HL-60/S4 treated with retinoic acid at 250 ng/mL for 4 days and 3 days (cell line): ENCODE measurements at regions not wholly inside any gene's neighbourhood (a gene's known extent, or its start where the extent isn't known, plus 50 kb on each side); places are given as distances from the start of the nearest gene placed in this dataset.

Source experiments
- in situ Hi-C: fragments of 300-500 bp; cut with MboI; formaldehyde crosslinking; loops from 2 replicates; pipeline ENCODE4 v1.7.0; 2022; ENCODE audit warnings: low sequenced_read_pairs

DNA sequence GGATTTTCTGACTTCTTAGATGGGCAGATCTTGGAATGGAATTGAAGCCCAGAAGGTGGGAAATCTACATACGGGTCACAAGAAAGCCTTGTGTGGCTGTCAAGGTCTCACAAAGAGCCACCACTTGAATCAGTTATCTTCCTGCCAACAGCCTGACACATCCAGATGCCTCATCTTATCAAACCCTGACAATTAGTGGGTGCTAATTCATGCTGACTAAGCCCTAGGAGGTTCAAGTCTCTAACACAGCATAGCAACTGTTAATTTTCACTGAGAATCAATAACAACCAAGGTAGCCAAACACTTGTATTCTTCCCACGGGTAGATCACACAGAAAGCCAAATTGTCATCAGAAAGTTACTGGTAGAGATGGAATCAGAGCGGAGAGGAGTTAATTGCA, 222.2 kb downstream of the TMEM167A start:
- in situ Hi-C loops = no loop called here

DNA sequence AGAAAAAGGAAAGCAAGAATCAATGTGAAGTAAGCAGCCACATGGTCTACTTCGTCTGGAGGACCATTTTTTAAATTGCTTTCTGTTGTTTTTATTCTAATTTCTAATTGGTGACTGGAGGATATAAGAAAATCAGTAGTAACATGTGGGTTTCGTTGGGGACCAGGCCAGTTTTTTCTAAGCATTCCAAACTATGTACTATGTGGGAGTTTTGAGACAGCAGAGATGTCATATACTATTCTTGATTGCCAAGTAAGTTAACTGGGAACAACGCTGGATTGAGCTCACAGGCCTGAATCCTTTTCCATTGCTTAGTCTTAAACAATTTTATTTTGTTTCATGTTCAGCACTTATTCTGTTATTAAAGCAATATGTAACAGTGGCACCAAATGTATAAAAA, 225.7 kb downstream of the TMEM167A start:
- in situ Hi-C loops = no loop called here

DNA sequence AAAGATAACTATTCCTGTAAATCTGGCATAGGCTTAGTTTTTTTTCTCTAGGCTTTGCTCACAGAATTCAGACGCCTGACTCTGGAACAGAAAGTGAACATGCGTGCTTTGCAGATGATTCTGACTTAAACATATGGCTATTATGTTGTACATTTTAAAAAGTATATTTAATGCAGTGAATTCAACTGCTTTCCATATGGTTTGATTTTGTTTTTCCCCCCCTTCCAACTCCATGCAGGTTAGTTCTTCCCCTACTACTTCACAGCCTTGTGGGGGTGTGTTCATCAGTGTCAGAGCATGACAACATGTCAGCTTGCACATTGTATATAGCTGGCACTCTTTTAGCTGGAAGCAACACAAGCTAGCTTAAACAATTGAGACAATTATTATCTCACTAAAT, 226.8 kb downstream of the TMEM167A start:
- in situ Hi-C loops = no loop called here

DNA sequence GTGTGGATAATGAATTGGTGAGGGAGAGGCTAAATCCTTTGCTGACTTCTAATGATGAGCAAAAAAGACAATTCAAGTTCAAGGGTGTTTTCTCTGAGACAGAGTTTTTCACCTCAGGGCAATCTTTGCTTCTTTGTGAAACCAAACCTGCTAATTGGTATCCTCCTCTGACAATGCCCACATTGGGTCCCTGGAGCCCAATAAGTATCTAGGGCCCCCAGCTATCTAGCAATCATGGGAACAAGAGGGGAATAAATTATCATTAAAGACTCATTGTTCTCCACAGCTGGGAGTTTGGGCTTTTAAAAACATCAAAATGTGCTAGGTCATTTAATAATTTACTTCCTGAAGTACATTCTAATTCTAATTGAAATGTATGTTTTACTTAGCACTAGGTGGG, 227.3 kb downstream of the TMEM167A start:
- in situ Hi-C loops = no loop called here

DNA sequence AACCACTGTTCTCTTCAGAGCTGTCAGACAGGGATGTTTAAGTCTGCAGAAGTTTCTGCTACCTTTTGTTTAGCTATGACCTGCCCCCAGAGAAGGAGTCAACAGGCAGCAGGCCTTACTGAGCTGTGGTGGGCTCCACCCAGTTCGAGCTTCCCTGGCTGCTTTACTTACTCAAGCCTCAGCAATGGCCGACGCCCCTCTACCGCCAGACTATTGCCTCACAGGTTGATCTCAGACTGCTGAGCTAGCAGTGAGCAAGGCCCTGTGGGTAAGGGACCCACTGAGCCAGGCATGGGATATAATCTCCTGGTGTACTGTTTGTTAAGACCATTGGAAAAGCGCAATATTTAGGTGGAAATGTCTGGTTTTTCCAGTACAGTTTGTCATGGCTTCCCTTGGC, 229.6 kb downstream of the TMEM167A start:
- in situ Hi-C loops = no loop called here

DNA sequence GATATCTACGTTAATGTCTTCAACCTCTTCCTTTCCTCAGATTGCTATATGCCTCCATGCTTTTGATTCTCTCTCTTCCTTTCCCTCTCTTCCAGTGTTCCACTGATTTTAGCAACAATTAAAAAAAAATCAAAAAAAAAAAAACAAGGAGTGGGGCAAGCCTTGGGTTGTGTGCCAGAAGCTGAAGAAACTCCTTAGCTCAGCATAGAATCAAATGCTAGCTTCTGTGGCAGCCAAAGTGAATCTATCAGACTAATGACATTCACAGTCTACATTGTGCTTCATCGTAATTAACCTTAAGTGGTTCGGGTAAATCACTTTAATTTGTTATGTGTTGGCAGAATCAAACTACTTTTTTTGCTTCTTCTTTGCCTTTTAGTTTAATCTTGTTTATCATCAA, 237.3 kb downstream of the TMEM167A start:
- in situ Hi-C loops = no loop called here

DNA sequence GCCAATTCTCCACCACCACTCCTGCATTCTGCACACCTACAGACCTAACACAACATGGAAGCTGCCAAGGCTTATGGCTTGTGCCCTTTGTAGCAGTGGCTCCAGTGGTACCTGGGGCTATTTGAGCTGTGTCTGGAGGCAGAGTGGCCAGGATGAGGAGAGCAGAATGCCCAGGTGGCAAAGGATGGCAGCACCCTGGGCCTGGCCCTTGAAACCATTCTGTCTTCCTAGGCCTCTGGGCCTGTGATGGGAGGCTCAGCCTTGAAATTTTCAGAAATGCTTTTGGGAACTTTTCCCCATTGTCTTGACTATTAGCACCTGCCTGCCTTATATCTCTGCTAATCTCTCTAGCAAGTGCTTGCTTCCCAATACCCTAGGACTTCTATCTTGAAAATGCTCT, 241.7 kb downstream of the TMEM167A start:
- in situ Hi-C loops = no loop called here

DNA sequence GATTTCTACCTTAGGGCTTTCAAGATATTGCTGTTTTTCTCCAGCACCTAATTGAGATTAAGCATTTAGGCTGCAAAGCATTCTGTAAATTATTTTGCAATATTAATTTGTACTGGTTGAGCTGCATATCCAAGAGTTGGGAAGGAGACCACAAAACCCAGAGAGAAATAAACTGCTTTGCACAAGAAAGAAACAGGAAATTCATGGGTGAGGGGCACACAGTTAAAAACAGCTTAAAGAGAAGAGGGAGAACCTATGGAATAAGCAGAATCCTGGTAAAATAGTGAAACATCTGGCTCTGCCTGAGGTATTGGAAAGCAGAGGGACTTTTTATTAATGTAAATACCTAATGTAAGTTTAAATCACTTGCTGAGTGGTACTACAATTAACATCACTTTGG, 243.0 kb downstream of the TMEM167A start:
- in situ Hi-C loops = no loop called here

DNA sequence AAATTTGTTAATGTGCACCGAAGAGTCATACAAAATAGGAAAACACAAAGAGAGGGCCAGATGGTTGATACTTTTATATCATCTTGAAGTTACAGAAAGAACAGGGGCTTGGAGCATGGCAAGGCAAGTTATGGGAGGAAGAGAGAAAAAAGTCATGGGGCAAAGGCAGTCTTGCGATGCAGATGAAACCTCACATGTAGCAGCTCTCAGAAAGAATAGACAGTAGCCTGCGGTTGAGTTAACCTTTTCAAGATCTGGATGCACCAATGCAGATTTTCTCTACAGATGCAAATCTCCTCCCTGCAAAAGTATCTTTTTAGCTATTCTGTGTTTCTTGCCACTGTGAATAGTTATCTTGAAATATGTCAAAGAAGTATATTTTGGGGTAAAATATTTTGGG, 243.9 kb downstream of the TMEM167A start:
- in situ Hi-C loops = no loop called here

DNA sequence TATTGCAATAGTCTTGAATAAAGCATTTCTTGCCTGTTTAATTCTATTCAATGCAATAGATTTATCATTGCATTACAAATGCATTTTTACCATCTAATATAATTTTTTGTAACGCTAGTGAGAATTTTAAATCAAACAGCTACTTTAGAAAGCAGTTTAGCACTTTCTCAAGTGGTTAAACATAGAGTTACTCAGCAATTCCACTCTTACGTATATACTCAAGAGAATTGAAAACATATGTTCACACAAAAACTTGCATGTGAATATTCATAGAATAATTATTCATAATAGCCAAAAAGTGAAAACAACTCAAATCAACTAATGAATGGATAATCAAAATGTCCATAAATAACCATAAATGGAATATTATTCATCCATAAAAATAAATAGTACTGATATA, 244.7 kb downstream of the TMEM167A start:
- in situ Hi-C loops = no loop called here

DNA sequence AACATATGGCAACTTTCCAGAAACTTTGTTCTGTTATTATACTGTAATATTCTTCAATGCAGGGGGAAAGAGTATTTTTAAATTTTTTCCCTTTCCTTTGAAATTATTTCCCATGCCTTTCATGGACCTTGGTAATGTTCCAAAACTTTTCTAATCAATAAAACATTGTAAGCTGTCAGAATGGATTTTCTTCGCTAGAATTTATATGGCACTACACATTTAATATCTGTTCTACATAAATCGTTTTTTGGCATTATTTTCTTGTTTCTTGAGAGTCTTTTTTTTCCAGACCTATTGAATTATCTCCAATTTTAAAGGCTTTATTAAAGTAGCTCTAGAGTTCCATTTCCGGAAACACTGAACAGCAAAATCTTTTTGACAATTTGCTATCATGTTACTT, 249.0 kb downstream of the TMEM167A start:
- in situ Hi-C loops = no loop called here

DNA sequence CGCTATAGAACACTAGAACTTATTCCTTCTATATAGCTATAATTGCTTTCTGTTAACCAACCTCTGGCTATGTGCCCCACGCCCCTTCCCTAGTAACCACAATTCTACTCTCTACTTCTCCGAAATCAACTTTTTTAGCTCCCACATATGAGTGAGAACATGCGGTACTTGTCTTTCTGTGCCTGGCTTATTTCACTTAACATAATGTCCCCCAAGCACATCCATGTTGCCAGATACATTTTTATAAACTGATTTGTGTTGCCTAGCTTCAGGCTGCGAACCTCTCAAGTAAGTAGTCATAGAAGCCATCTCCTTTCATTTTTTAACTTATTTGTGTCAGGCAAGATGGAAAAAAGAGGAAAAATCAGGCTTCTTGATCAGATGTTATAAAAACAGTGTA, 249.5 kb downstream of the TMEM167A start:
- in situ Hi-C loops = no loop called here

DNA sequence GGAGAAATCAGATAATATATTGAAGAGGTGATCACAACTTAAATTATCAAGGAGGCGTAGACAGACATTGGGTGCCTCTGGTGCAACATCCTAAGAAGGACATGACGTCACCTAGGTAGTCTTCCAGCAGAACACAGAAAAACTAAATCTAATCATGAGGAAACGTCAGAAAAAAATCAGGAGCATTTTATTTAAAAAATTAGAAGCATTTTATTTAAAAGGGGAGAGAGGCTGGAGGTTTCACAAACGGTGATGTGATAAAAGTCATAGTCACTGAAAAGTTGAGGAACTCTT, 254.6 kb downstream of the TMEM167A start:
- in situ Hi-C loops = no loop called here

DNA sequence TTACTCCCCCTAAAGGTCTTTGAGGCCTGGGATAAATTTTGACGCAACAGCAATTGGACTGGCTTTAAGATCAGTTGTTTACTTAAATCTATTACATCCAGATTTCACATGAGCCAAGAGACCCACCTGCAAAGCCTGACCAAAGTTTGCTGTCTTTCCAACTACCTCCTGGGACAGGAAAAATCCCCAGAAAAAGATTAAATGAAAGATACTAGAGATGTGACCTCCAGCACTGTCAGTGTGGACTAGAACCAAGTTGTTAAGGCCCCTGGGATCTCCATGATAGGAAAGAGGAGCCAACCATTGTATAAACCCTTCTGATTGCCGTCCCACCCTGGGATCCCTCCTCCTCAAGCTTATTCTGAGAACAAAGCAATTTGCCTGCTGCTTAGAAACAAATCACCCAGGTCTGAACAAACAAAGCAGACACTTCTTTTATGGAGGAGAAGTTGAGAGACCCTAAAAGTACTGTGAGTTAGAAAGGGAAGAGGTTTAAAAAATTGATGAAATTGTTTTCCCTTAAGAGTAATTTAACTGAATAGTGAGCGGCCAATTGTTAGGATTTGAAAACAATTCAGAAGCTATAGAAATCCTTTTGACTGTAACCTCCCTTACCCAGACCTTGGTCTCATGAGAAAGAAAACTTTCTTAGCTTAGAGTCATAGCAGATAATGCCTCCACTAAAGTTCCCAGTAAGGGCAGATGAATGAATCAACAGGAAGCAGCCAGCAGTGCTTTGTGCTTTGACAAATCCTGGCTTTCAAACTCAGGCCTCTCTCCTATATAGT, 255.2 kb downstream of the TMEM167A start:
- in situ Hi-C loops = no loop called here

DNA sequence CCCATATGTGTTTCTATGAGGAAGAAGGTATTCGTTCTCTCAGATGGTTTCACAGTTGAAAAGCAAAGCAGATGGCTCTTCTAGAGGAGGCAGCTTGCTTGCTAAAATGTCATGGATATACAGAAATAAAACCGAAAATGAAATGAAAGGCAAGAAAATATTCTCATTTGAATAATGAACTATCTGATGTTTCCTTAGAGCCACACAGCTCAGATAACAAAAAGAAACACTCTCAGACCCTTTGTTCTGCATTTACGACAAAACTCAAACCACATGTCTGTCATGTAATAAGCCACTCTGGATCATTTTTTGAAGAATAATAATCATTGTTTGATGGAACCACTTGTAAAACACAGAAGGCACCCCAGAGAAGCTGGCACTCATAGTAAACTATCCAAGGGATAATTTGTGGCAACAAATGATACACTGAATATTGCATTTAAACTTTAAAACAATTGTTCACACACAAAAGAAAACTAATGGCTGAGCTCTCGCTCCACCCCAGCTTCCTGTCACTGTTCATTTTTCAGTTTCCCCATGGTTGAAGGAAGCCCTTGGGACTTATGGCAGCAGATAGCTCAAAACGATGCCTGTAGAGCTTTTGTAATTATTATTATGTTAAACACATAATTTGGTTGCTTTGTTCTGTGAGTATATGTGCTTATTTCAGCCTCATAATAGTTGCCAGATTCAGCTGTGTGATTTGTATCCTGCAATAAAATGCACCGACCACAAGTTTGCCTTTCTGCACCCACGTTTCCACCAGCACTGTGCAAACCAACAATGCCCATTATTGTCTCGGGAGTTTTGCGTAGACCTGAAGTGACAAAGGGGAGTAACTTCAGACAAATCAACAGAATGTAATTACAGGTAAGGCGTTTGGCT, 256.0 kb downstream of the TMEM167A start:
- in situ Hi-C loops = no loop called here

DNA sequence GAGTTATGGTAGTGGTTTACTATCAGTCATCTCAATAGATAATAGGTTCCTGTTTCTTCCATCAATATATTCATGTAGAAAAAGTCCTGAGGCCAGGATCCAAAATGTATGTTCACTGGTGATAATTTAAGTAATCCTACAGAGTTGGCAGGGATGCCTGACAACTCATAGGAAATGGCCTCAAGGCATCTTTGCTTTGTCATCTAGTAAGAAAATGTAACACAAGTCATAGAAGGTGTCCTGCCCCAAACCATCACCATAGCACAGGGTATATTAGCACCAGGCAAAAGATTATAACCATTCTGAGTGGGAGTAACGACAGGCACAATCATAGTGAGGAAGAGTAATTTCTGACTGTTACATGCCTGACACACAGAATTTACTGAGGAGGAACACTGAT, 257.0 kb downstream of the TMEM167A start:
- in situ Hi-C loops = no loop called here

DNA sequence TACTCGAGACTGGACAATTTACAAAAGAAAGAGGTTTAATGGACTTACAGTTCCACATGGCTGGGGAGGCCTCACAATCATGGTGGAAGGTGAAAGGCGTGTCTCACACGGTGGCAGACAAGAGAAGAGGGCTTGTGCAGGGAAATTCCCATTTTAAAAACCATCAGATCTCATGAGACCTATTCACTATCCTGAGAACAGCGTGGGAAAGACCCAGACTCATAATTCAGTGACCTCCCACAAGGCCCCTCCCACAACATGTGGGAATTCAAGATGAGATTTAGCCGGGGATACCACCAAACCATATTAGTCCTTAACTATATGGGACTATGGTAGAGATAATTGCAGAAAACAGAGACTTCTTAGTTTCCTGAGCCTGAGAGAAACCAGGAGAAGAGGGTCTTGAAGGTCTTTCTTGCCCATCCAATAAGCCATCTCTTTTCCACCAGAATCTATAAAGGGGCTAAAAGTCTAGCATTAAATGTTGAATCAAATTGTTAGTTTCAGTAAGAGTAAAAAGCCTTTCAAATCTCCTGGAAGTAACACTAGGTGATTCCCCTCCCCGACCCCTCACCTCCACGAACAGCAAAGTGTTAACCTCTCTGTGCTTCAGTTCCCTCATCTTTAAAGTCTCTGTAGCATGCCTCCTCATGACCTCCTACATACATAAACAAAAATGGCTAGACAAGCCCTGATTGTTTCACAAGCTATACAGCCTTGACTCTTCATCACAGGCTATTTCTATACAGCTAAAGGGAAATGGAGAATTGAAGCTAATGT, 259.1 kb downstream of the TMEM167A start:
- in situ Hi-C loops = no loop called here

DNA sequence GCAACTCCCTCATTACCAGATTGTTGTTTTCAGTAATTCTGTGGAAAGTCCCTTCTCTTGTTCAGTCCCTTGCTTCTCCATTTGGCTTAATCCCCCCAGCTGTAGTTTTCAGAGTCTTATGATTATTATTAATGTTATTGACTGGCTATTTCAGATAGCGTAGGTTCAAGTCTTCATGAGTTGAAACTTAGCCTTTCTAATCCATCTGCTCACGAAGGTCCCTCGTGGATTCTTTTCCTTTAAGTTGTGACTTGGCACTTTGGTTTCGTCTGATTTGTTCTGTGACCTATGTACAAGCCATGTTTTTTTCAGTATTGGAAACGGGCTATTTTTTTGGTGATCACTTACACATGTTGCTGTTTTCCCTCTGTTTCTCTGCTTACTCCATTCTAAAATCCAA, 260.3 kb downstream of the TMEM167A start:
- in situ Hi-C loops = no loop called here

DNA sequence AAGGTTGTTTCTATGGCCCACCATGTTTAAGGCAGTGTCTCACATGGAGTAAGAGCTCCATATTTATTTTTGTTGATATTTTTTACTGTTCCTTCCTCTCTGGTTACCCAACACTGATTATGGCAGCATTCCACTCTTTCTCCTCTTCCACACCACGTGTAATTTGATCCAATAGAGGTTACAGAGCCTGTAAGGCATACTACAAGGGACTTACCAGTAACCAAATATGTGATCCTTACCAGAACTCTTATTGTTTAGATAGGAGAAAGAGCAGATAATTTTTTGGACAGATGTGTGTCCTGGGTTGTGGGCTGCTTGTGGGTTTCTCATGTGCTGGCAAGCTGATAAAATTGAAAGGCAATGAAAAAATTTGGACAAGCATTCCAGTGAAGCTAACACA, 261.3 kb downstream of the TMEM167A start:
- in situ Hi-C loops = no loop called here

DNA sequence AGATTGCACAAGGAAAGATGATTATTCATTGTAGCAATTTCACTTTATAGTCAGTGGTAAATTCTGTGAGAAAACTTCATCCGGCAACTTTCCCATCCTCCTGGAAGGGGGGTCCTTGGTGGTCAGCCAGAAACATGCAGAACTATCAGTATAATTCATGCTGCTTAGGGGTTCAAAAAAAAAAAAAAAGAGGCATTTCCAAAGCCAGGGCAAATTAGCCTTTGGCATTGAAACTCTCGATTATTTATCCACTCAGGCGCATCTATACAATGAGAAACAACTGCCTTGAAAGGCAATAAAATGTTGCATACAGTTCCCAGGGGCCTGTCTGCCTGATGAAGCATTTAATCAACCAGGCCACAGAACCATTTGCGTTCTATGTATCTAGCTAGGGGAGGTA, 263.3 kb downstream of the TMEM167A start:
- in situ Hi-C loops = no loop called here

DNA sequence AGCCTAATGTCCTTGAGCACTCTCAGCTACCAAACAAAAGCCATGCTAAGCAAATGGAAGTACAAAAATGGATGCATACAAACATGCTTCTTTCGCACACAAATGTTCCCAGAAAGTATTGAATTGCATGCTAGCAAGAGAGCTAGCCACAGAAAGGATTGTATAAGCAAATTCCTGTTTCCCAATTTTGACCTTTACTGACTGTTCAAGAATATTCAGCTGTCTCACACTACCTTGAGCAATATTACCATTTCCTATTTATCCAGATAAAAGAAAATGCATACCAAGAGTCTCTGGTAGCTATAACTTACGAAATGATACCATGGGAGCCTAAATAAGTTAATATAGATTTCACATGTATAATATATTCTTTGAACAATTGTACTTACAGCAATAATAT, 264.6 kb downstream of the TMEM167A start:
- in situ Hi-C loops = no loop called here

DNA sequence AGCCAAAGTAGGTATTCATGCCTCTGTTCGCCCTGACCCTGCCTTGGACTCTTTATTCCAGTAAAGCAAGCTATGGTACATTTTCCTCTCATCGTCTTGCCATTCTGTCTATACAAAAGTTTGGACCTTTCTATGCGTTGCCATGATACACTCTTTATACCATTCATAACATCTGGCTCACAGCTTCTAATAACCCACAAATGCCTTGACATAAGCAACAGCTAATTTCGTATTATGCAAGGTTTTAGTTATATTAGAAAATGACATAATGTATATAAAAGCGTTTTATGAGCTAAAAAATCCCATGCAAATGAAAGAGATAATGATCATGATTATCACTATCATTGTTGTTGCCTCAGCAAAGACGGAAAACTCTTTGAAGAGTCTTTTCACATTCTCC, 265.7 kb downstream of the TMEM167A start:
- in situ Hi-C loops = no loop called here
